KMS-11 (cell line): ENCODE measurements at regions not wholly inside any gene's neighbourhood (a gene's known extent, or its start where the extent isn't known, plus 50 kb on each side); places are given as distances from the start of the nearest gene placed in this dataset.

ENCODE experiments used
- H2AFZ ChIP-seq: fragments of 200-600 bp; sonication (generic); 2 replicates; pipeline ENCODE4 v1.6.1; 2016; ENCODE audit warnings: antibody characterized with exemption, mixed run types, low read depth
- H3K27ac ChIP-seq: fragments of 200-600 bp; sonication (generic); 2 replicates; pipeline ENCODE4 v1.6.1; 2016; ENCODE audit warnings: mild to moderate bottlenecking, mixed run types
- H3K27me3 ChIP-seq: fragments of 200-600 bp; sonication (generic); 2 replicates; pipeline ENCODE4 v1.6.1; 2017; ENCODE audit warnings: mild to moderate bottlenecking, low read depth, mixed run types, moderate library complexity; ENCODE audit not compliant: insufficient read depth
- H3K36me3 ChIP-seq: fragments of 200-600 bp; sonication (generic); 2 replicates; pipeline ENCODE4 v1.6.1; 2017; ENCODE audit warnings: mild to moderate bottlenecking, mixed run types; ENCODE audit not compliant: insufficient read depth
- H3K4me1 ChIP-seq: fragments of 200-600 bp; sonication (generic); 2 replicates; pipeline ENCODE4 v1.6.1; 2016; ENCODE audit warnings: mild to moderate bottlenecking, low read depth, mixed run types; ENCODE audit not compliant: poor library complexity, severe bottlenecking
- H3K4me2 ChIP-seq: fragments of 200-600 bp; sonication (generic); 2 replicates; pipeline ENCODE4 v1.7.0; 2016; ENCODE audit warnings: mild to moderate bottlenecking, mixed run types
- H3K4me3 ChIP-seq: fragments of 200-600 bp; sonication (generic); IDR thresholded peaks from 2 replicates; pipeline ENCODE4 v1.6.1; 2017; ENCODE audit warnings: low read depth, low read length, mixed read lengths; ENCODE audit not compliant: insufficient read depth
- H3K79me2 ChIP-seq: fragments of 200-600 bp; sonication (generic); 2 replicates; pipeline ENCODE4 v1.6.1; 2016; ENCODE audit warnings: low read depth, mixed run types; ENCODE audit not compliant: insufficient read depth
- H3K9ac ChIP-seq: fragments of 200-600 bp; sonication (generic); 2 replicates; pipeline ENCODE4 v1.6.1; 2016; ENCODE audit warnings: mild to moderate bottlenecking, mixed run types
- H4K20me1 ChIP-seq: fragments of 200-600 bp; sonication (generic); 2 replicates; pipeline ENCODE4 v1.6.1; 2016; ENCODE audit warnings: mild to moderate bottlenecking, mixed run types; ENCODE audit not compliant: insufficient read depth
- TF ChIP-seq, protein P1 (sequence below): fragments of 200-600 bp; sonication (generic); conservative IDR thresholded peaks from 2 replicates; pipeline ENCODE4 v1.6.1; 2017; ENCODE audit warnings: low read depth, mild to moderate bottlenecking, antibody characterized with exemption, low read length, moderate library complexity, mixed read lengths

DNA sequence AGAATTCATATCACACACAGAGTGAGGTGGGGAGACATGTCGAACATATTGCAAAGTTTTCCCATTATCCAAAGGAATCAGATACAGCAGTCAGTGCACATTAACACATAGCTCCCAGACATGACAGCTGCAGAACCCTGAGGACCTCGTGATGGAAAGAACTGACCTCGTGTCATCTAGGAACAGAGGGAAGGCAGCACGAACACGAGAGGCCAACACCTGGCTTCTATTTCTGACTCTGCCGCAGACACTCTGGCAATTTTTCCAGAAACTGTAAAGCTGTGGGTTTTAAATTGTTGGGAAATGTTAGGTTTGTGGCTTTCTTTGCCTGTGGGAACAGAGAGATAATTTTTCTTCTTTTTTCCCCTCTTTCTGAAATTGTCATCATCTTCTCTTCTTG lies 315.0 kb upstream of the PIK3R1 start:
- Histone ChIP-seq H3K9ac (no peak overlapping the region), H3K4me3 (no peak overlapping the region), H3K36me3 (no peaks in the 10 kb centered on the region), H4K20me1 (no peaks in the 10 kb centered on the region), H3K27me3 (no peaks in the 10 kb centered on the region), H3K27ac (no peak overlapping the region), H3K79me2 (no peaks in the 10 kb centered on the region), H3K4me1 (no peaks in the 10 kb centered on the region), H3K4me2 (no peak overlapping the region), H2AFZ (no peak overlapping the region)
- TF ChIP-seq, protein P1, sequence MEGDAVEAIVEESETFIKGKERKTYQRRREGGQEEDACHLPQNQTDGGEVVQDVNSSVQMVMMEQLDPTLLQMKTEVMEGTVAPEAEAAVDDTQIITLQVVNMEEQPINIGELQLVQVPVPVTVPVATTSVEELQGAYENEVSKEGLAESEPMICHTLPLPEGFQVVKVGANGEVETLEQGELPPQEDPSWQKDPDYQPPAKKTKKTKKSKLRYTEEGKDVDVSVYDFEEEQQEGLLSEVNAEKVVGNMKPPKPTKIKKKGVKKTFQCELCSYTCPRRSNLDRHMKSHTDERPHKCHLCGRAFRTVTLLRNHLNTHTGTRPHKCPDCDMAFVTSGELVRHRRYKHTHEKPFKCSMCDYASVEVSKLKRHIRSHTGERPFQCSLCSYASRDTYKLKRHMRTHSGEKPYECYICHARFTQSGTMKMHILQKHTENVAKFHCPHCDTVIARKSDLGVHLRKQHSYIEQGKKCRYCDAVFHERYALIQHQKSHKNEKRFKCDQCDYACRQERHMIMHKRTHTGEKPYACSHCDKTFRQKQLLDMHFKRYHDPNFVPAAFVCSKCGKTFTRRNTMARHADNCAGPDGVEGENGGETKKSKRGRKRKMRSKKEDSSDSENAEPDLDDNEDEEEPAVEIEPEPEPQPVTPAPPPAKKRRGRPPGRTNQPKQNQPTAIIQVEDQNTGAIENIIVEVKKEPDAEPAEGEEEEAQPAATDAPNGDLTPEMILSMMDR = no peak

DNA sequence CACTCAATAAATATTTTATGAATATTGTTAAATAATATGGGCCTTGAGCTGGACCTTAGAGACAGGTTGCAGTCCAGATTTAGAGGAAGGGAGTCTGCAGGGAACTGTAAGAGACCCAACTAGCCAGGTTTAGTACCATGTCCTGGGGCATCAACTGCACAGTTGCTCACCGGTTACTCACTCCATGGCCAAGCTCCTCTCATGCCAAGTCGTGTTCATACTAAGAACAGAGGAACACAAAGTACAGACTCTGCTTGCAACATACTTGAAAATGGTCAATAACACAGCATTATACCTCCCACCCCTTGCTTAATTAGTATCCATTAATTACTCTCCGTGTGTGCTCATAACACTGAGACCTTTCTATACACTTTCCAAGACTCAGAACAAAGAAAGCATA lies 317.6 kb upstream of the PIK3R1 start:
- Histone ChIP-seq H3K27ac (no peak overlapping the region), H3K4me1 (no peaks in the 10 kb centered on the region), H4K20me1 (no peaks in the 10 kb centered on the region), H3K9ac (no peak overlapping the region), H2AFZ (no peak overlapping the region), H3K36me3 (no peaks in the 10 kb centered on the region), H3K27me3 (no peaks in the 10 kb centered on the region), H3K79me2 (no peaks in the 10 kb centered on the region), H3K4me3 (no peak overlapping the region), H3K4me2 (no peak overlapping the region)
- TF ChIP-seq, protein P1 = no peak

DNA sequence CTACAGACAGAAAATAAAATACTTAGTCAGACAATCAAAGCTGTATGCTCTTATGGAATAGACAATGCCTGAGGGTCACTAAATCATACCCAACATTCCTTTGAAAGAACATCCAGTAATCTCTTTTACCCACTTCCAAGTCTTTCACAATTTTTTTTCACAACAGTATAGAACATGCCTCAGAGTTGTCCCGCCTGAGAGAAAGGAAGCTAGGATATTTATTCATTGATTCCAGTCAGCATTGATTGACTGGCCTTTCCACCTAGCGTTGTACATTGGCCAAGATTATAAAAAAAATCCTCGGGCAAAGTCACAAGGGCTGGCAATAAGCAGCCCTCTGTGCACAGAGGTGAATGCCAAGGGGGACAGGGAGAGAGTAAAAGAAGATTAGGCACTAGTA lies 318.1 kb upstream of the PIK3R1 start:
- Histone ChIP-seq H3K4me2 (no peak overlapping the region), H3K4me3 (no peak overlapping the region), H3K4me1 (no peaks in the 10 kb centered on the region), H3K36me3 (no peaks in the 10 kb centered on the region), H4K20me1 (no peaks in the 10 kb centered on the region), H3K79me2 (no peaks in the 10 kb centered on the region), H2AFZ (no peak overlapping the region), H3K27me3 (no peaks in the 10 kb centered on the region), H3K9ac (no peak overlapping the region), H3K27ac (no peak overlapping the region)
- TF ChIP-seq, protein P1 = no peak

DNA sequence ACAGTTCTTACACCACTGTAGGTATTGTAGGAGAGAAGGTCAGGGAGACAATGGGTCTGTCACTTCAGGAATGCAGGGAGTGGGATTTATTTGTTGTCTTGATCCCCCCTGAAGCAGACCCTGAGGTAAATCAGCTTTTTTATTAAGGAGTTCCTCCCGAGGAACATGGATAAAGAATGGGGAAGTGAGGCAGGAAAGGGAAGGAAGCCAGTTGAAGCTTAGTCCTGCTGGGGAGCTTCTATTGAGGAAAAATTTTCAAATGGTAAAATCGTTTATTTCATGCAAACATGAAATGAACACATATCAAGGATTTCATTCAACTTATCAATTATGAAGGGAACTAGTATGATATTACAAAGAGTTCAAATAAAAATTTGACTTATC lies 318.6 kb upstream of the PIK3R1 start:
- Histone ChIP-seq H3K9ac (no peak overlapping the region), H4K20me1 (no peaks in the 10 kb centered on the region), H3K4me3 (no peak overlapping the region), H3K36me3 (no peaks in the 10 kb centered on the region), H3K79me2 (no peaks in the 10 kb centered on the region), H3K4me2 (no peak overlapping the region), H3K27me3 (no peaks in the 10 kb centered on the region), H3K4me1 (no peaks in the 10 kb centered on the region), H2AFZ (no peak overlapping the region), H3K27ac (no peak overlapping the region)
- TF ChIP-seq, protein P1 = no peak
